ENCODE measurements at regions not wholly inside any gene's neighbourhood (a gene's known extent, or its start where the extent isn't known, plus 50 kb on each side); places are given as distances from the start of the nearest gene placed in this dataset.

GRCh38 chrX:65596270-65597034 lies 61.9 kb upstream of the LAS1L start:
- no peaks in the 10 kb centered on the region for H3K36me3 ChIP-seq (ENCODE audit: low read length)
- no peaks in the 10 kb centered on the region for H3K9me2 ChIP-seq (replicated peaks; ENCODE audit: insufficient read depth, low read length)
- no peaks in the 10 kb centered on the region for H4K20me1 ChIP-seq (ENCODE audit: low read depth, low read length)
- peak overlapping the region; percentile 35; the same call in 1 of the 2 replicates for H3K9ac ChIP-seq (ENCODE audit: low read length)
- no peaks in the 10 kb centered on the region for H3F3A ChIP-seq (ENCODE audit: insufficient read depth)
- TF ChIP-seq CTCF (IDR thresholded peaks at IDR 0.05; ENCODE audit: insufficient read depth, low read length, poor library complexity, severe bottlenecking) (no peak), EZH2phosphoT487 (conservative IDR thresholded peaks at IDR 0.05; ENCODE audit: low read length) (no peak)
- H3K27me3 ChIP-seq (ENCODE audit: low read length), result no peaks in the 10 kb centered on the region
- H3K9me3 ChIP-seq (ENCODE audit: insufficient read depth, low read length), result no peaks in the 10 kb centered on the region
- H3K79me2 ChIP-seq (ENCODE audit: insufficient read depth, low read length), result no peaks in the 10 kb centered on the region
- H3K4me3 ChIP-seq (ENCODE audit: insufficient read depth, low read length, poor library complexity, severe bottlenecking), result no peak overlapping the region
- peak overlapping the region; percentile 61 for H3K27ac ChIP-seq (ENCODE audit: low read depth, low read length)
- H3K4me2 ChIP-seq (ENCODE audit: low read depth, low read length, poor library complexity, severe bottlenecking), result peak overlapping the region; percentile 49
- peak overlapping the region; percentile 80 for H2AFZ ChIP-seq (ENCODE audit: low read depth, low read length, severe bottlenecking)

GRCh38 chrX:65595460-65595876 lies 60.9 kb upstream of the LAS1L start:
- H3K27me3 ChIP-seq (ENCODE audit: low read length), result no peaks in the 10 kb centered on the region
- H3F3A ChIP-seq (ENCODE audit: insufficient read depth), result no peaks in the 10 kb centered on the region
- TF ChIP-seq CTCF (IDR thresholded peaks at IDR 0.05; ENCODE audit: insufficient read depth, low read length, poor library complexity, severe bottlenecking), result peak; percentile 92
- TF ChIP-seq EZH2phosphoT487 (conservative IDR thresholded peaks at IDR 0.05; ENCODE audit: low read length), result no peak
- H3K79me2 ChIP-seq (ENCODE audit: insufficient read depth, low read length), result no peaks in the 10 kb centered on the region
- peak overlapping the region; percentile 35; the same call in 1 of the 2 replicates for H3K9ac ChIP-seq (ENCODE audit: low read length)
- no peaks in the 10 kb centered on the region for H3K9me3 ChIP-seq (ENCODE audit: insufficient read depth, low read length)
- H2AFZ ChIP-seq (ENCODE audit: low read depth, low read length, severe bottlenecking), result peak overlapping the region; percentile 80
- no peaks in the 10 kb centered on the region for H4K20me1 ChIP-seq (ENCODE audit: low read depth, low read length)
- H3K27ac ChIP-seq (ENCODE audit: low read depth, low read length), result peak overlapping the region; percentile 61
- H3K4me2 ChIP-seq (ENCODE audit: low read depth, low read length, poor library complexity, severe bottlenecking), result peak overlapping the region; percentile 49
- no peaks in the 10 kb centered on the region for H3K9me2 ChIP-seq (replicated peaks; ENCODE audit: insufficient read depth, low read length)
- no peak overlapping the region for H3K4me3 ChIP-seq (ENCODE audit: insufficient read depth, low read length, poor library complexity, severe bottlenecking)
- no peaks in the 10 kb centered on the region for H3K36me3 ChIP-seq (ENCODE audit: low read length)

- Histone ChIP-seq H4K20me1 (ENCODE audit: low read depth, low read length) (no peaks in the 10 kb centered on the region), H3K9me3 (ENCODE audit: insufficient read depth, low read length) (no peaks in the 10 kb centered on the region), H3K27ac (ENCODE audit: low read depth, low read length) (no peak overlapping the region), H3F3A (ENCODE audit: insufficient read depth) (no peaks in the 10 kb centered on the region), H3K27me3 (ENCODE audit: low read length) (no peaks in the 10 kb centered on the region), H3K9ac (ENCODE audit: low read length) (no peak overlapping the region), H2AFZ (ENCODE audit: low read depth, low read length, severe bottlenecking) (no peak overlapping the region), H3K4me3 (ENCODE audit: insufficient read depth, low read length, poor library complexity, severe bottlenecking) (no peak overlapping the region), H3K79me2 (ENCODE audit: insufficient read depth, low read length) (no peaks in the 10 kb centered on the region), H3K9me2 (replicated peaks; ENCODE audit: insufficient read depth, low read length) (no peaks in the 10 kb centered on the region), H3K4me2 (ENCODE audit: low read depth, low read length, poor library complexity, severe bottlenecking) (no peak overlapping the region), H3K36me3 (ENCODE audit: low read length) (no peaks in the 10 kb centered on the region)
- TF ChIP-seq EZH2phosphoT487 (conservative IDR thresholded peaks at IDR 0.05; ENCODE audit: low read length) (no peak), CTCF (IDR thresholded peaks at IDR 0.05; ENCODE audit: insufficient read depth, low read length, poor library complexity, severe bottlenecking) (no peak)
Observed at GRCh38 chrX:65591206-65591605, 56.6 kb upstream of the LAS1L start.
